IMR-90 (cell line): ENCODE measurements at regions not wholly inside any gene's neighbourhood (a gene's known extent, or its start where the extent isn't known, plus 50 kb on each side); places are given as distances from the start of the nearest gene placed in this dataset.

Experiments
- ATAC-seq: fragments of 200-7000 bp; cut with Tn5 transposase; 2 replicates; pipeline ENCODE4 v1.9.1; 2020; ENCODE audit warnings: low read depth, mild to moderate bottlenecking, moderate library complexity
- BruUV-seq: library from RNA; stranded (reverse); fragments of 400-500 nt; replicated peaks from 2 replicates; lab custom pipeline; 2021; lab: Mats Ljungman, UMichigan
- CTCF ChIA-PET: fragments of 300-600 bp; formaldehyde crosslinking; extraction: SDS; loops from one replicate; lab custom pipeline; 2021; ENCODE audit warnings: antibody characterized with exemption; lab: Yijun Ruan, JAX
- POLR2A ChIA-PET: fragments of 300-600 bp; sonication (Branson Sonifier 250); formaldehyde crosslinking; loops from one replicate; lab custom pipeline; 2022; ENCODE audit warnings: antibody characterized with exemption; ENCODE audit not compliant: unreplicated experiment; lab: Charles Lee
- DNase-seq: peaks from one replicate; pipeline ENCODE4 v3.0.0; 2013
- H2AFZ ChIP-seq: replicated peaks from 2 replicates; pipeline ENCODE3; 2013; ENCODE audit warnings: low read length, mild to moderate bottlenecking; ENCODE audit not compliant: poor library complexity
- H2AK5ac ChIP-seq: 2 replicates; pipeline ENCODE4 v1.6.1; 2013; ENCODE audit warnings: low read depth, low read length, inconsistent platforms
- H2AK9ac ChIP-seq: replicated peaks from 2 replicates; pipeline ENCODE3; 2013; ENCODE audit warnings: mild to moderate bottlenecking, low read depth, low read length, moderate library complexity; ENCODE audit not compliant: poor library complexity
- H2BK120ac ChIP-seq: 2 replicates; pipeline ENCODE4 v1.6.1; 2013; ENCODE audit warnings: low read depth, low read length, inconsistent platforms
- H2BK15ac ChIP-seq: 3 replicates; pipeline ENCODE4 v1.6.1; 2013; ENCODE audit warnings: low read depth, low read length, inconsistent platforms
- H2BK20ac ChIP-seq: 2 replicates; pipeline ENCODE4 v1.6.1; 2013; ENCODE audit warnings: low read depth, mild to moderate bottlenecking, inconsistent platforms, low read length, moderate library complexity
- H2BK5ac ChIP-seq: 2 replicates; pipeline ENCODE4 v1.6.1; 2013; ENCODE audit warnings: mild to moderate bottlenecking, low read depth, low read length, inconsistent platforms; ENCODE audit not compliant: poor library complexity, severe bottlenecking
- H3K14ac ChIP-seq: replicated peaks from 2 replicates; pipeline ENCODE4 v1.6.1; 2013; ENCODE audit warnings: low read depth, low read length, inconsistent platforms
- H3K18ac ChIP-seq: 2 replicates; pipeline ENCODE4 v1.6.1; 2013; ENCODE audit warnings: low read depth, low read length, control low read depth
- H3K23ac ChIP-seq: 2 replicates; pipeline ENCODE4 v1.6.1; 2013; ENCODE audit warnings: low read depth, low read length, inconsistent platforms
- H3K27ac ChIP-seq: 2 replicates; pipeline ENCODE4 v1.5.1; 2013; ENCODE audit warnings: mild to moderate bottlenecking, control low read depth, low read length; ENCODE audit not compliant: insufficient read depth
- H3K27me3 ChIP-seq: 2 replicates; pipeline ENCODE4 v1.6.1; 2013; ENCODE audit warnings: low read length; ENCODE audit not compliant: control insufficient read depth, insufficient read depth
- H3K36me3 ChIP-seq: 2 replicates; pipeline ENCODE4 v1.6.1; 2013; ENCODE audit warnings: low read length, mixed read lengths; ENCODE audit not compliant: control insufficient read depth, insufficient read depth
- H3K4ac ChIP-seq: 2 replicates; pipeline ENCODE4 v1.6.1; 2013; ENCODE audit warnings: low read depth, low read length, inconsistent platforms
- H3K4me1 ChIP-seq: 2 replicates; pipeline ENCODE4 v1.6.1; 2013; ENCODE audit warnings: low read length, mixed read lengths; ENCODE audit not compliant: control insufficient read depth, insufficient read depth
- H3K4me2 ChIP-seq: 2 replicates; pipeline ENCODE4 v1.6.1; 2013; ENCODE audit warnings: low read depth, mild to moderate bottlenecking, control low read depth, low read length, moderate library complexity
- H3K4me3 ChIP-seq: 2 replicates; pipeline ENCODE4 v1.5.1; 2013; ENCODE audit warnings: low read depth, mild to moderate bottlenecking, control low read depth, low read length, moderate library complexity; ENCODE audit not compliant: insufficient read depth
- H3K56ac ChIP-seq: 2 replicates; pipeline ENCODE4 v1.6.1; 2013; ENCODE audit warnings: low read length, inconsistent platforms; ENCODE audit not compliant: insufficient read depth; ENCODE audit errors: extremely low read depth
- H3K79me1 ChIP-seq, 2 experiments: 2 replicates each; pipeline ENCODE4 v1.6.1; 2013; ENCODE audit warnings: low read length in 2 of 2, inconsistent platforms in 1 of 2, low read depth in 1 of 2
- H3K9ac ChIP-seq: 2 replicates; pipeline ENCODE4 v1.6.1; 2013; ENCODE audit warnings: low read depth, low read length, control low read depth
- H3K9me1 ChIP-seq: 2 replicates; pipeline ENCODE4 v1.6.1; 2013; ENCODE audit warnings: low read length, inconsistent platforms; ENCODE audit not compliant: insufficient read depth
- H3K9me3 ChIP-seq: 2 replicates; pipeline ENCODE4 v1.6.1; 2013; ENCODE audit warnings: low read length; ENCODE audit not compliant: control insufficient read depth, insufficient read depth
- H4K20me1 ChIP-seq: 2 replicates; pipeline ENCODE4 v1.6.1; 2013; ENCODE audit warnings: low read length, inconsistent platforms; ENCODE audit not compliant: insufficient read depth
- H4K5ac ChIP-seq: 2 replicates; pipeline ENCODE4 v1.6.1; 2013; ENCODE audit warnings: mild to moderate bottlenecking, low read depth, low read length, control low read depth
- H4K8ac ChIP-seq, 2 experiments: 2 replicates each; pipeline ENCODE4 v1.6.1; 2013; ENCODE audit warnings: low read depth in 2 of 2, low read length in 2 of 2, control low read depth in 1 of 2, inconsistent platforms in 1 of 2
- H4K91ac ChIP-seq: 2 replicates; pipeline ENCODE4 v1.6.1; 2013; ENCODE audit warnings: low read depth, low read length, inconsistent platforms; ENCODE audit not compliant: insufficient read depth
- CHD1 ChIP-seq: IDR thresholded peaks from 2 replicates; pipeline ENCODE4 v1.6.1; 2012; ENCODE audit warnings: low read depth, low read length, improper control_type of control experiment
- MAFK ChIP-seq: IDR thresholded peaks from 2 replicates; pipeline ENCODE4 v1.6.1; 2012; ENCODE audit warnings: low read depth, low read length, improper control_type of control experiment
- MXI1 ChIP-seq: IDR thresholded peaks from 2 replicates; pipeline ENCODE4 v1.6.1; 2012; ENCODE audit warnings: low read depth, mild to moderate bottlenecking, low read length, moderate library complexity, borderline replicate concordance
- POLR2A ChIP-seq: IDR thresholded peaks from 2 replicates; pipeline ENCODE4 v1.6.1; 2012; ENCODE audit warnings: mild to moderate bottlenecking, low read depth, low read length
- RAD21 ChIP-seq: IDR thresholded peaks from 2 replicates; pipeline ENCODE4 v1.6.1; 2012; ENCODE audit warnings: low read length, improper control_type of control experiment
- RFX5 ChIP-seq: IDR thresholded peaks from 2 replicates; pipeline ENCODE4 v1.8.0; 2012; ENCODE audit warnings: low read depth, mild to moderate bottlenecking, low read length, moderate library complexity
- dilution Hi-C: fragments of 300-500 bp; cut with HindIII; formaldehyde crosslinking; loops from one replicate; pipeline ENCODE4 v1.14.3; 2018; ENCODE audit warnings: low sequenced_read_pairs; ENCODE audit not compliant: unreplicated experiment
- in situ Hi-C: fragments of 300-500 bp; cut with MboI; formaldehyde crosslinking; loops from 3 replicates; pipeline ENCODE4 v1.14.3; 2019; ENCODE audit warnings: low sequenced_read_pairs, inconsistent platforms, mixed read lengths
- intact Hi-C: fragments of 100-400 bp; cut with micrococcal nuclease; formaldehyde crosslinking; loops from 2 replicates; pipeline ENCODE4 v1.10.0; 2022

DNA sequence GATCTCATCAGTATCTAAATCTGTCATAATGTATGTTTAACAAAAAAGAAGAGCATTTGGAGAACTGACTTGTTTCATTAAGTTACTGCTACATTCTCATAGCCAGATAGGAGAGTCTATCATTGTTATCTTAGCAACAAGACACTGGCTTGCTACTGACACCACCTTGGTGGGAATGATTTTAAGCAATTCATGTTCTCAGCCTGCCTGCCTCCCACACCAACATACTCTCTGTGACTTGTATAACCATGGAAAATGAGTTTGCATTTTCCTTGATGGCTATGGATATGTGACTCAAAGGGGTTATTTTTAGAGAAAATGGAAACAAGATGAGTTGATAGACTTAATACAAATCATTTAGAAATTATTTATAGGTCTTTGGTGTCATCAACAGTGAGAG is 1308.9 kb downstream of the OLFM4 start:
- H4K20me1 ChIP-seq = no peaks in the 10 kb centered on the region
- BruUV-seq = no TSS peak
- H3K14ac ChIP-seq = no peak overlapping the region
- no peak overlapping the region for H4K91ac ChIP-seq
- CTCF ChIA-PET = no interaction called here
- H3K23ac ChIP-seq = no peak overlapping the region
- no peak overlapping the region for H3K27ac ChIP-seq
- H2AK5ac ChIP-seq = no peak overlapping the region
- DNase-seq (no peak), ATAC-seq (no peak)
- no peak overlapping the region for H3K56ac ChIP-seq
- H3K9ac ChIP-seq = no peak overlapping the region
- intact Hi-C loops (no loop called here), in situ Hi-C loops (no loop called here), dilution Hi-C loops (no loop called here)
- H3K79me1 ChIP-seq = no peaks in the 10 kb centered on the region
- H3K18ac ChIP-seq = no peak overlapping the region
- H3K4ac ChIP-seq = no peak overlapping the region
- H2BK120ac ChIP-seq = no peak overlapping the region
- H3K4me1 ChIP-seq = no peaks in the 10 kb centered on the region
- H3K4me3 ChIP-seq = no peak overlapping the region
- POLR2A ChIA-PET = no interaction called here
- H4K5ac ChIP-seq = no peak overlapping the region
- no peak overlapping the region for H2AFZ ChIP-seq
- H3K9me1 ChIP-seq = no peaks in the 10 kb centered on the region
- peaks cover 2% of the 10 kb centered on the region; the same call in 1 of the 2 replicates for H3K9me3 ChIP-seq
- H2BK15ac ChIP-seq = no peak overlapping the region
- H3K27me3 ChIP-seq = no peaks in the 10 kb centered on the region
- H3K4me2 ChIP-seq = no peak overlapping the region
- H2BK5ac ChIP-seq = no peak overlapping the region
- H3K36me3 ChIP-seq = no peaks in the 10 kb centered on the region
- no peak overlapping the region for H4K8ac ChIP-seq
- no peak overlapping the region for H2BK20ac ChIP-seq
- H2AK9ac ChIP-seq = no peak overlapping the region
- TF ChIP-seq RAD21 (no peak), CHD1 (no peak), POLR2A (no peak), MAFK (no peak), RFX5 (no peak), MXI1 (no peak)
